ENCODE measurements at regions not wholly inside any gene's neighbourhood (a gene's known extent, or its start where the extent isn't known, plus 50 kb on each side); places are given as distances from the start of the nearest gene placed in this dataset.

DNA sequence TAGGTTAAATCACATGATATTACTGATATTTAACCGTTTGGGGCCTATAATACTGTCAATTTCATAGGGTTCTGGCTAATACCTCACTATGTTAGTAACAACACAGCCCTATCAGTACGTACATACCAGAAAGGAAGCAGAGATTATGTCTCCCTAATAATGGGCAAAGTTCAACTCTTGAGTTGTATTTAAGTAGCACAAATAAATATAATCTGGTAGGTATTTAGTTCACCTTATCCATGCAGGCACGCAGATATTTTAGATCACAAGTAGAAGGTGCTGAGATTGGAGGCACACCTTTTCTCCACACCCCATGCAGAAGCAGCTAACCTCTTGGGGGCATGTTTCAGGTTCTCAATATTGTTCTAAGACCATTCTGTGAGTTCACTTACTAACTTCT, 118.9 kb downstream of the IRS1 start:
- no peak for DNase-seq

- DNase-seq = no peak
Measured at GRCh38 chr2:226679389-226680065, 120.1 kb downstream of the IRS1 start.

GRCh38 chr2:226678422-226678821, 121.2 kb downstream of the IRS1 start:
- no peak for DNase-seq

GRCh38 chr2:226677080-226677479, 122.5 kb downstream of the IRS1 start:
- DNase-seq = no peak

DNA sequence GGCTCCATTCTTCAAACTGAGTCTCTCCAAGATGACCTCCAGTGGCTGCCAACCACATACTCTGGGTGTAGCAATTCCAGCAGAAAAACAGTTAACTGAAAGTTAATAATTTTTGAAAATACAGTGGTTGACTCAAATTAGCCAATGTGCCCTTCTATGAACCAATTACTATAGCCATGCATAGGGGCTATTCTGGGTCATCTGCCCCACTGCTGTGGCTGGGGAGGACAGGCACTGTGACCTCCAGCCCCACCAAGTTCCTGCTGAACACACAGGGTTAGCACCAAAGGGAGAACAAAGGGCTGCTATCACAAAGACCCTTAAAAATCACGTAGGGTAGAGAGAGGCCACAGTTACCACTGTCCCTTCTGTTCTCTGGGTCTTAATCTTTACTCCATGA, 123.0 kb downstream of the IRS1 start:
- DNase-seq = no peak

DNA sequence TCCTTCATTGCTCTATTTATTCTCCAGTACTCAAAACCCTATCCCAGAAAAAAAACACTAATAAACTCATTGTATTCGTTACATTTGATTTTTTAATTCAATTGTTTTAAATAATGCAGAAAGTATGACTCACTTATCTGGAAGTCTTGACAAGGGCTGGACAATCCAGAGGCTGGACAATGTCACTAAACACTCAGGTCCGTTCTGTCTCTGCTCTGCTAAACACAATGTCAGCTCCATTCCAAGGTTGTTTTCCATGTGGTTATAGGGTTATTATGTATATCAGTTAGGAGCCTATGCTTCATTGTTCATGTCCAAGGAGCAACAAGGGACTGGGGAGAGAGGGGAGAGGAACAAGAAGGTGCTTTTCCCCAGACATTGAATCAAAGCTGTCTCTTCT, 125.5 kb downstream of the IRS1 start:
- no peak for DNase-seq

DNA sequence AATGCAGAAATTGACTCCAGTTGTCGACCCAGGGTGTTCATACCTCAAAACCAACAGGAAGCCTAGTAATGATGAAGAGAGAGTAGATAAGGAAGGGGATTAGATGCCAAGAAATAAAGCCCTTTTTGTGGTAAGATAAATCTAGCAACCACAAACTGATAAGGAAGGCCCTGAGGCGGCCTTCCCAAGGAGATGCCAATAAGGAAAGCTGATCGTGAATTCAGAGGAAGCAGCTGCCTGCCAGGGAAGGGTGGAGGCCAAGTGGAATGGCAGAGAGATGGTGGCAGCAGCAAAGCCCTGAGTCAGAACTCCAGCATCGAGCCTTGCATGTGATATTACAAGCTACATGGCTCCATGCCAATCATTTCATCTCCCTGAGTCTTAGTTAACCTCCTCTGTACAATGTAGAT, 126.3 kb downstream of the IRS1 start:
- no peak for DNase-seq

- DNase-seq = no peak
Measured at GRCh38 chr2:226671141-226671676, 128.4 kb downstream of the IRS1 start.

DNA sequence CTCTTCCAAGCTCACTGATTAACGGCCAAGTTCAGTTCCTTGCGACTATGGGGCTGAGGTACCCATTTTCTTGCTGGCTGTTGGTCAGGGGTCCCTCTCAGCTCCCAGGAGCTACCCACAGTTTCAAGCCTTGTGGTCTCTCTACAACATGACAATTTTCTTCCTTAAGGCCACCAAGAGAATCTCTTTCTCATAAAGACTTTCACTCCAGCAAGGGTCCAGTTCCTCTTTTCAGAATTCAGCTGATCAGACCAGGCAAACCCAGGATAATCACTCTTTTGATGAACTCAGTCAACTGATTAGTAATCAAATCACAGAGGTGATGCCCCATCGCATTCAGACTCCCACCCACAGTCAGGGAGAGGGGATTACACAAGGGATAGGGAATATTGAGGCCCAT, 129.7 kb downstream of the IRS1 start:
- no peak for DNase-seq

GRCh38 chr2:226669249-226669648, 130.4 kb downstream of the IRS1 start:
- DNase-seq = no peak

DNA sequence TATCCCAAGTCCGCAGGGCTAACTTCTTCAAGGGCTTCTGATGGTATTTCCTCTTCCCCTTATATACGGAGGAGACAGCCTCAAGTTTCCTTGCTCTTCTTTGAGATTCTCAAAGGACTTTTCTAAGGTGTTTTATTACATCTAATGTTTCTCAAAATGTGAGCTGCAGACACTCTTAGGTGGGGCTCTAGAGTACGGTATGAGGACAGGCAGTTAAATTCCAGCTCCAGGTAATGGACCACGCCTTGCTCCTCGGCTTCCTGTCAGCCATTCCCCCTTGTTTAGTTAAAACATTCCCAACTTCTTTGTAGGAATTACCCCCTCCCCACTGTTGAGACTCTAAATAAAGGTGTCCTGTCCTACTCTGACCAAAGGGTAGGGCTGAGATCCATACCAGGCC, 131.9 kb downstream of the IRS1 start:
- DNase-seq = no peak

DNA sequence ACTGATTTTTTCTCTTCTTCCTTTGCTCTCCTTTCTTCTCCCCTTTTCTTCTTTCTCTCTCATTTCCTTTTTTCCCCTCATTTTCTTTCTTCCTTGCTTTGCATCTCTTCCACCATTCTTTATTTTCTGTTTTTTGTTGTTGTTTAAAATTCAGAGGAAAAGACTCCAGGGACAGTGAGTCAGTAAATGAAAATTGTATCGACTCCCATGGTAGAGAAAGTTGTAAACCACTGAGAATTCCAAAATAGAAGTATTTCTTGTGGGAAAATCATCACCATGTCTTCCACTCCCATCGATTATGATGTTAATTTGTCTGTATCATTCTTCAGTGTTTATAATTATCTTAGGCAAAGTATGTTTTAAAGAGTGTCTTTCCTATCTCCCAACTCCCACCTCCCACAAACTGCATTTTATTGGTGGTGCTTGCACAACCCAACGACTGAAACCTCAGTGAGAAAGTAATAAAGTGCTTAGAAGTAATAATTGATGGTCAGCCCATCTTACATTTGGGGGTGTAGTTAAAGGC, 134.3 kb downstream of the IRS1 start:
- DNase-seq = no peak

GRCh38 chr2:226664661-226665060, 135.0 kb downstream of the IRS1 start:
- DNase-seq = no peak

DNA sequence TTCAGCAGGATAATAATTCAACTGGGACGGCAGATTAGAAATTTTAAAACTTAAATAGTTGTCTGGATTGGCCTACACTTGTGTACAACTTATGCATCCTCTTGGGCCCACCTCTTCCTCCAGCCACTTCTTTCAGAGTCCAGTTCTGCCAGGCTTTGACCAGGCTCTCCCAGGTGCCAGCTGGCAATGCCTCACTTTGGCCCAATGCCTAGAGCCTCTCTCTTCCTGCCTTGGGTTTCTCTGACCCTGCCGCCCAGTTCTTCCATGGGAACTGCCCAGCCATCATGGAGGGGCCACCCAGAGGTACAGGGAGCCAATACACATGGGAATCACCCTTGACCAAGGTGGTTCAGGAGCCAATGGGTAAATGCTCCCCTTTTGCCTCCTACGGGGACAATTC, 135.5 kb downstream of the IRS1 start:
- DNase-seq = no peak

DNA sequence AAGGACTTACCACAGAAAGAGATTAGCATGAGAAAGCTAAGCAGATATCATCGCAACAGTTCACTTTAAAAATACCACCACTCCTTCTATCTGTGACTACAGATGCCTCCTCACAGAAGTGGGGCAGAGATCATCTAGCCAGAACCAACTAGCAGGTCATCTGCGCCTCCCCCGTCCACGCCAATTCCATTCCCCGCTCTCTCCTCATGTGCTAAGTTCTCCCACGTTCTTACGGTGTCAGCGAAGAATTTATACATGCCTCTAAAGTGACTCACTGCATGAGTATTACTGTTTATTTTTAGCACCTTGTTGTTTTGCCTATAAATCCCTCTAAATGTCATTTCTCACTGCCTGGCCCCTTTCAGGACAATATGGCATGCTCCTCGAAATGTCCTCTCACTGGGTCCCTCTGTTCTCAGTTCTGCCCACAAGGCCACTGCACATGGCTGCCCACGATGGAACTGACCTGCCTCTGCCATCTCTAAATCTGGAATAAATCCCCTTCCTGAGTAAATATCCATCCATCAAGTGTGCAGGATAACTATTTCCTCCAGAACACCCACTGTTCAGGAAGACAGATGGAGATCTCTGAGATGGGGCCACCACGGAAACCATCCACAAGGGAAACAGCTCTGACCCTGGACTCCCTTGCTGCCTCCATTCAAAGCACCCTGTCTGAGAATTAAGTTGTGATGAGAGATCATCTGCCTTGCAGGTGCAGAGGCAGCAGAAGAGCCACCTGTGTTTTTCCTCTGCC, 137.7 kb downstream of the IRS1 start:
- DNase-seq = no peak

GRCh38 chr2:226660526-226660925, 139.1 kb downstream of the IRS1 start:
- peak; percentile 83 for DNase-seq

- no peak for DNase-seq
Measured at GRCh38 chr2:226660124-226660523, 139.5 kb downstream of the IRS1 start.

DNA sequence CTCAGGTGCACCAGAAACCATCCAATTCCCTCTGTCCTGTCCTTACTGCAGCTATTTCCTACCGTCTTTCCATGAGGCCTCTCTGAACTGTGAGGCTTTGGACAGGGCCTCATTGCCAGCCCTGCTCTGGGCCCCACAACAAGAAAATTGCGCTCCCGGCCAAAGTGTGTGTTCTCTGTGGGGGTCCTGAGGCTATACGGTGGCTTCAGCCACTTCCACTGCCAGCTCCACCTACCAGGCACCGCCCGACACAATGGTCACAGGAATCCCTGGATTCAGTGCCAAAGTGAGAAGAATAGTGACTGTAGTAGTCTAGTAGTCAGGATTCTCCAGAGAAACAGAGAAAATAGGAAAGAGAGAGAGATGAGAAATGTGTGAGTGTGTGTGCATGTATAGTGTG, 140.2 kb downstream of the IRS1 start:
- DNase-seq = no peak

DNA sequence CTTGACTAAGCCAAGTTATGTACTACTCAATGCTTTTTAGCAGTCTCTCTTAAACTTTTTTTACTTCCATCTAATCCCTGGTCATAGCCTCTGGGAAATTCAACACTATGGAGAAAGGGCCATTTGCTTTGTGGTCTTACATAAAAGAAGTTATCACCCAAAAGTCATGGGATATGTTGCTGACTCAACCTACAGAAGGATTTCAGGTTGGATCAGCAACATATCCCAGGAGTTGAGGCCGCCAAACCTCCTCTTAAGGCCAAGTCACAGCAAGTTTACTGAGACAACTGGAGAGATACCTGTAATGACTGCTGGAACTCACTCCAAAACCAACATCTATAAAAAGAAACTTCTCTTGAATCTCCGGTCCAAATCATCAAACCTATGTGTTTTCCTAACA, 141.1 kb downstream of the IRS1 start:
- no peak for DNase-seq

DNA sequence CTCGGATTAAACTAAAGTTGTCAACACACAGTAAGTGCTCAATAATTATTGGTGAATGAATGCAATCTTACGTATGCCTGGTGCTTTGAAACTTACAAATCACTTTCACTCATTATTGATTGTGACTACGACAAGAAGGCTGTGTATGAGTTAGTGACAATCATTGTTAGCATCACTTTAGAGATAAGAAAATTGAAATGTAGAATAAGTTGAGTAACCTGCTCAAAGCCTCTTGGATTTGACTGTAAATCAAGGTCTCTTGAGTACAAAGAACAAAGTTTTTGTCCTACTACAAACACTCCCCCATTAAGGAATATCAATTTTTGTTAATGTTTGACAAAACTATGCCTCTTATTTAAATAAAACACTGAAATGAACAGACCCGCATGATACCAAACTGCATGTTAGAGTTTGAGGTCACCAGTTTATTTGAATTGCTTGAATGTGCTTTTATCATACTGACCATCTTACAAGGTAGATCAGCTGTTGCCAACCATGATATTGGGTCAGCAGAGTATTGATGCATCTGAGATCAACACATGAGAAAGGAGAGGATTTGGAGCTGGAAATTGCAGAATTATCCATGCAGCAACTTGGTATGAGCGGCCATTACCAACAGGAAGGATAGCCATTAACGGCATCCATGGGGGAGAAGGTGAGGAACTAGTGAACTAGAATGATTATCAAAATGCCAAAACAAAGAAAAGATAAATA, 142.1 kb downstream of the IRS1 start:
- DNase-seq = no peak

DNA sequence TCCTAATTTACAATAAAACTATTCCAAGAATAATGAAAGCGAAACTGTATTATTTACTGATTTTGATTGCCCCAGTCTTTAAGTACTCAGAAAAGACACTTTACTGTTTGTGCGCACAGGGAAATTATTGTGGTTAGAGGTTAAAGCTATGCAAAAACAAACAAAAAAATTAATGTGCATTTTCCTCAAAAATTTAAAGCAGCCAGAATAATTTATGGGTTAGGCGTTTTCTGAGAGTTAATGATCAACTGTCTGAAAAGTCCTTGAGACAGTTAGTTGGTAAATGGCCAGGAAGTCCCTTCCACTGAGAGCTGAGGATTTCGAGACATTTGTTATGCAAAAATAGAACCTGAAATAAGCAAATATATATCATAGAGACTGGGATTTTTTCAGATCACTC, 143.3 kb downstream of the IRS1 start:
- DNase-seq = no peak

DNA sequence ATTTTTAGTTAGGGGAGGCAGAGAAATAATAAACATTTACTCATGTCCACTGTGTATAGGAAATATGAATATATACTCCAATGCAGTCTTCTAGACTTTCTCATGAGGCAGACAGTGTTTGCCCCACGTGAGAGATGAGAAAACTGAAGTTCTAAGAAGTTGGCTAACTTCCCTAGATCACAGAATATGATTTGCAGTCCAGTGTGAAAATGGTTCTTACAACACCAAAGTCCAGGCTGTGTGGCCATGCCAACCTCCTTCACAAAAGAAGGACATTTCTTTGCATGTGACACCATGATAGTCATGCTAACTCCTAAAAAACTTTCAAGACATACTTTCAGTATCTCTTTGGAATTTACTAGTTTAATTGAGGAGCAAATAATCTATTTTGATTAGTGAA, 143.7 kb downstream of the IRS1 start:
- DNase-seq = no peak

Data from muscle of arm (tissue), 1 donor.